Adrenal gland (tissue), 5 donors: ENCODE measurements at regions not wholly inside any gene's neighbourhood (a gene's known extent, or its start where the extent isn't known, plus 50 kb on each side); places are given as distances from the start of the nearest gene placed in this dataset.
"Not testable (repeated sequence)": the region's sequence is repeated elsewhere in the genome, so short reads cannot be mapped to it uniquely, and the experiment has no call there.

Experiments used
- POLR2A ChIP-seq, 2 donors: fragments of 450-650 bp; IDR thresholded peaks; one replicate each; pipeline ENCODE4 v1.6.1; 2017; ENCODE audit warnings: antibody characterized with exemption in 2 of 2, mild to moderate bottlenecking in 2 of 2, moderate library complexity in 1 of 2
- TF ChIP-seq, protein P1 (sequence below), 6 experiments: fragments of 450-650 bp in 4 of 6; fragments of 200-600 bp in 2 of 6; sonication (generic) in 1 of 6; IDR thresholded peaks; 1 replicate in 5 of 6; 2 replicates in 1 of 6; pipeline versions ENCODE4 v1.5.1 to v1.8.0; 2016 to 2021; ENCODE audit warnings: antibody characterized with exemption in 6 of 6, mild to moderate bottlenecking in 2 of 6, moderate library complexity in 1 of 6
- donor health status: DM: no; HTN: no; CAD: no.

DNA sequence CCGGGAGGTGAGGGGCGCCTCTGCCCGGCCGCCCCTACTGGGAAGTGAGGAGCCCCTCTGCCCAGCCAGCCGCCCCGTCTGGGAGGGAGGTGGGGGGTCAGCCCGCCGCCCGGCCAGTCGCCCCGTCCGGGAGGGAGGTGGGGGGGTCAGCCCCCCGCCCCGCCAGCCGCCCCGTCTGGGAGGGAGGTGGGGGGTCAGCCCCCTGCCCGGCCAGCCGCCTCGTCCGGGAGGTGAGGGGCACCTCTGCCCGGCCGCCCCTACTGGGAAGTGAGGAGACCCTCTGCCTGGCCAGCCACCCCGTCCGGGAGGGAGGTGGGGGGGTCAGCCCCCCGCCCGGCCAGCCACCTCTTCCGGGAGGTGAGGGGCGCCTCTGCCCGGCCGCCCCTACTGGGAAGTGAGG lies 528.3 kb downstream of the ZEB2 start:
- TF ChIP-seq, protein P1, sequence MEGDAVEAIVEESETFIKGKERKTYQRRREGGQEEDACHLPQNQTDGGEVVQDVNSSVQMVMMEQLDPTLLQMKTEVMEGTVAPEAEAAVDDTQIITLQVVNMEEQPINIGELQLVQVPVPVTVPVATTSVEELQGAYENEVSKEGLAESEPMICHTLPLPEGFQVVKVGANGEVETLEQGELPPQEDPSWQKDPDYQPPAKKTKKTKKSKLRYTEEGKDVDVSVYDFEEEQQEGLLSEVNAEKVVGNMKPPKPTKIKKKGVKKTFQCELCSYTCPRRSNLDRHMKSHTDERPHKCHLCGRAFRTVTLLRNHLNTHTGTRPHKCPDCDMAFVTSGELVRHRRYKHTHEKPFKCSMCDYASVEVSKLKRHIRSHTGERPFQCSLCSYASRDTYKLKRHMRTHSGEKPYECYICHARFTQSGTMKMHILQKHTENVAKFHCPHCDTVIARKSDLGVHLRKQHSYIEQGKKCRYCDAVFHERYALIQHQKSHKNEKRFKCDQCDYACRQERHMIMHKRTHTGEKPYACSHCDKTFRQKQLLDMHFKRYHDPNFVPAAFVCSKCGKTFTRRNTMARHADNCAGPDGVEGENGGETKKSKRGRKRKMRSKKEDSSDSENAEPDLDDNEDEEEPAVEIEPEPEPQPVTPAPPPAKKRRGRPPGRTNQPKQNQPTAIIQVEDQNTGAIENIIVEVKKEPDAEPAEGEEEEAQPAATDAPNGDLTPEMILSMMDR (IDR thresholded peaks at IDR 0.05): not testable (repeated sequence)
- not testable (repeated sequence) for TF ChIP-seq POLR2A (IDR thresholded peaks at IDR 0.05)
